HG03095 (cell line): ENCODE measurements at regions not wholly inside any gene's neighbourhood (a gene's known extent, or its start where the extent isn't known, plus 50 kb on each side); places are given as distances from the start of the nearest gene placed in this dataset.
"Not testable (repeated sequence)": the region's sequence is repeated elsewhere in the genome, so short reads cannot be mapped to it uniquely, and the experiment has no call there.

Experiments
- ATAC-seq: cut with Tn5 transposase; IDR thresholded peaks from one replicate; pipeline ENCODE4 v1.9.1; 2021; ENCODE audit warnings: moderate library complexity; ENCODE audit not compliant: unreplicated experiment

GRCh38 chr12:67716817-67717216 is 68.3 kb downstream of the DYRK2 start:
- ATAC-seq = no peak

GRCh38 chr12:67719303-67719702 is 70.8 kb downstream of the DYRK2 start:
- ATAC-seq = not testable (repeated sequence)

- no peak for ATAC-seq
Observed at GRCh38 chr12:67720351-67720856, 71.9 kb downstream of the DYRK2 start.

- ATAC-seq = no peak
Observed at GRCh38 chr12:67721248-67721647, 72.7 kb downstream of the DYRK2 start.

- ATAC-seq = no peak
Observed at GRCh38 chr12:67722296-67722695, 73.8 kb downstream of the DYRK2 start.

- no peak for ATAC-seq
Observed at GRCh38 chr12:67726868-67727267, 78.3 kb downstream of the DYRK2 start.

- ATAC-seq = no peak
Observed at GRCh38 chr12:67727702-67728666, 79.4 kb downstream of the DYRK2 start.

- ATAC-seq = no peak
Observed at GRCh38 chr12:67732857-67733256, 84.3 kb downstream of the DYRK2 start.

GRCh38 chr12:67735868-67736267 is 87.3 kb downstream of the DYRK2 start:
- ATAC-seq = no peak

- no peak for ATAC-seq
Observed at GRCh38 chr12:67740711-67741110, 92.2 kb downstream of the DYRK2 start.

GRCh38 chr12:67741270-67741669 is 92.7 kb downstream of the DYRK2 start:
- ATAC-seq = no peak

- ATAC-seq = no peak
Observed at GRCh38 chr12:67742461-67742860, 93.9 kb downstream of the DYRK2 start.

GRCh38 chr12:67747869-67748742 is 99.6 kb downstream of the DYRK2 start:
- ATAC-seq = no peak

- ATAC-seq = no peak
Observed at GRCh38 chr12:67748743-67749040, 100.1 kb downstream of the DYRK2 start.

- no peak for ATAC-seq
Observed at GRCh38 chr12:67750513-67751183, 102.1 kb downstream of the DYRK2 start.

- no peak for ATAC-seq
Observed at GRCh38 chr12:67751381-67751928, 102.9 kb downstream of the DYRK2 start.

GRCh38 chr12:67752226-67752732 is 103.7 kb downstream of the DYRK2 start:
- no peak for ATAC-seq

GRCh38 chr12:67754933-67755697 is 106.6 kb downstream of the DYRK2 start:
- ATAC-seq = no peak

- ATAC-seq = no peak
Observed at GRCh38 chr12:67757651-67758050, 109.1 kb downstream of the DYRK2 start.

- peak; percentile 99 for ATAC-seq
Observed at GRCh38 chr12:67758119-67758518, 109.6 kb downstream of the DYRK2 start.
